Astrocyte (in vitro differentiated cells and primary cell): ENCODE measurements at regions not wholly inside any gene's neighbourhood (a gene's known extent, or its start where the extent isn't known, plus 50 kb on each side); places are given as distances from the start of the nearest gene placed in this dataset.
"Not testable (repeated sequence)": the region's sequence is repeated elsewhere in the genome, so short reads cannot be mapped to it uniquely, and the experiment has no call there.

Experiments used
- CTCF ChIP-seq: IDR thresholded peaks from 2 replicates; pipeline ENCODE4 v1.5.1; 2011; ENCODE audit warnings: low read depth, mild to moderate bottlenecking, inconsistent platforms, low read length, moderate library complexity; ENCODE audit not compliant: insufficient read depth
- EZH2 ChIP-seq: IDR thresholded peaks from 2 replicates; pipeline ENCODE4 v1.6.1; 2012; ENCODE audit warnings: mild to moderate bottlenecking, low read length, inconsistent platforms; ENCODE audit not compliant: insufficient read depth

DNA sequence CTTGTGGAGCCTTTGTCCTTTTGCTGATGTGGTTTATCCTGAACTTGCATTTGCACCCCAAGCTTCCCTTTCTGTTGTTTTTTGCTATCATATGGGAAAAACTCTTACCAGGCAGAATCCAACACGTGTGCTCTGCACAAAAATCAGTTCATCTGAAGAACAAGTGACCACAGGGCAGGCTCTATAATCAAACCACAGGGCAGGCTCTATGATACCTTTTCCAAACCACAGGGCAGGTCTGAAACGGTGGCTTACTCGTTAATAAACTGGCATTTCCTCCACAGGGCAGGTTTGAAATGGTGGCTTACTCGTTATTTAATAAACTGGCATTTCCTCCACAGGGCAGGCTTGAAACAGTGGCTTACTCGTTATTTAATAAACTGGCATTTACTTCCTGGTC lies 51.7 kb upstream of the LPCAT1 start:
- not testable (repeated sequence) for TF ChIP-seq CTCF, EZH2
